Lung (tissue), 11 donors: ENCODE measurements at regions not wholly inside any gene's neighbourhood (a gene's known extent, or its start where the extent isn't known, plus 50 kb on each side); places are given as distances from the start of the nearest gene placed in this dataset.

ENCODE experiments used
- ATAC-seq: fragments of 200-7000 bp; cut with Tn5 transposase; one replicate; pipeline ENCODE4 v1.9.1; 2020; ENCODE audit warnings: moderate number of reproducible peaks; ENCODE audit not compliant: insufficient read depth, low FRiP score
- DNase-seq, 3 donors: peaks; one replicate each; pipeline ENCODE4 v3.0.0-alpha.2; 2013 to 2017
- H3K27ac ChIP-seq, 2 donors: one replicate each; pipeline ENCODE4 v1.5.1; 2013; ENCODE audit warnings: mild to moderate bottlenecking in 2 of 2, moderate library complexity in 2 of 2, control low read depth in 1 of 2, inconsistent platforms in 1 of 2, low read depth in 1 of 2, low read length in 1 of 2
- H3K27me3 ChIP-seq, 3 donors: one replicate each; pipeline ENCODE4 v1.5.1; 2013; ENCODE audit warnings: low read length in 2 of 3; ENCODE audit not compliant: control insufficient read depth in 3 of 3, insufficient read depth in 3 of 3
- H3K36me3 ChIP-seq, 4 donors: one replicate each; pipeline ENCODE4 v1.5.1; 2013; ENCODE audit warnings: low read length in 4 of 4, mild to moderate bottlenecking in 1 of 4, moderate library complexity in 1 of 4; ENCODE audit not compliant: control insufficient read depth in 4 of 4, insufficient read depth in 4 of 4
- H3K4me1 ChIP-seq, 5 donors: one replicate each; pipeline ENCODE4 v1.5.1; 2013; ENCODE audit warnings: low read length in 5 of 5, mild to moderate bottlenecking in 2 of 5, moderate library complexity in 1 of 5; ENCODE audit not compliant: control insufficient read depth in 5 of 5, insufficient read depth in 5 of 5
- H3K4me3 ChIP-seq: one replicate; pipeline ENCODE4 v1.5.1; 2013; ENCODE audit warnings: mild to moderate bottlenecking, control low read depth, moderate library complexity
- H3K9ac ChIP-seq, 2 donors: one replicate each; pipeline ENCODE4 v1.5.1; 2013; ENCODE audit warnings: low read length in 2 of 2, control low read depth in 1 of 2; ENCODE audit not compliant: insufficient read depth in 1 of 2
- H3K9me3 ChIP-seq, 4 donors: one replicate each; pipeline ENCODE4 v1.5.1; 2013; ENCODE audit warnings: low read length in 3 of 4, mild to moderate bottlenecking in 1 of 4, moderate library complexity in 1 of 4; ENCODE audit not compliant: control insufficient read depth in 4 of 4, insufficient read depth in 3 of 4
- CTCF ChIP-seq: IDR thresholded peaks from 2 replicates; pipeline ENCODE4 v1.5.1; 2012; ENCODE audit warnings: mild to moderate bottlenecking; ENCODE audit errors: control extremely low read depth, extremely low read depth
- WGBS, 2 donors: extraction: QIAGEN DNeasy Blood & Tissue Kit; methylation state at CpG; one replicate each; pipeline ENCODE4 v1.1.7; 2013; 5-methylcytosine and 5-hydroxymethylcytosine counted together
- donor health status: control.
- donor health status: control.
- donor health status: Bipolar disorder and iron deficiency.
- donor health status: healthy.
- donor health status: DM: yes; HTN: yes; CAD: no.

GRCh38 chr13:22700246-22700887 is 480.4 kb upstream of the SGCG start:
- no peaks in the 10 kb centered on the region for H3K36me3 ChIP-seq
- no peak for ATAC-seq
- TF ChIP-seq CTCF: no peak
- no peak overlapping the region for H3K9ac ChIP-seq
- H3K27ac ChIP-seq: no peak overlapping the region
- DNase-seq: peak; percentile 25 to 84 (median 80)
- 75 to 80% methylated on average over 6 of the region's 6 CpGs for WGBS, 2 donors
- H3K4me1 ChIP-seq: peaks cover 0 to 14% (median 6%) of the 10 kb centered on the region in 5 donors
- H3K9me3 ChIP-seq: peaks cover 0 to 5% (median 0%) of the 10 kb centered on the region in 4 donors
- no peaks in the 10 kb centered on the region for H3K27me3 ChIP-seq
- no peak overlapping the region for H3K4me3 ChIP-seq

DNA sequence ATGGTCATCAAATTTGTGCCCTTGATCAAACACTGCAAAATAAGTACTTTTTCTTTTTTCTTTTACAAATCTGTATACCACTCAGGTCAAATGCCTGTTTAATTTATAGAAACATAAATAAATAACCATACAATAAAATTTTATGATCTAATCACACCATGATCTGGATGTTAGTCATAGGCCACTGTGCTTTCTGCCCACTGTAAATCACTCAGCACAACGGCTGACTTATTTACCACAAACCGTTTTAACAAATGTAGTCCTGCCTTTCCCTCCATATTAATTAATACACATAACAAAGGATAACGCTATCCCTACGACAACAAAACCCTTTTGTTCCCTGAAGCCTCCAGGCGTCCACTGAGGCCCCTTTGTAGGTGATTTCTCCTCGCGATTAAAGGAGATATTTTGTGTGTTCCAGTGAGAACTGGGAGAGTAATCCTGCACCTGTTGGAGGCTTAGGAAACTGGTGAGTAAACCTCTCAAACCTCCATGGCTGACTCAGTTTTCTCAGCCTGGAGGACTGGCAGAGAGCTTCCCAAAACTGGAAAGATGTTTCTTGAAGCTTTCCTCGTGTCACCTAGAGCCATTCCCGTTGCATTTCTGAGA is 477.1 kb upstream of the SGCG start:
- H3K9ac ChIP-seq: no peak overlapping the region
- H3K9me3 ChIP-seq: peaks cover 0 to 5% (median 0%) of the 10 kb centered on the region in 4 donors
- ATAC-seq: no peak
- no peaks in the 10 kb centered on the region for H3K36me3 ChIP-seq
- WGBS, 2 donors: 79 to 83% methylated on average over 9 of the region's 9 CpGs
- TF ChIP-seq CTCF: no peak
- no peaks in the 10 kb centered on the region for H3K27me3 ChIP-seq
- no peak overlapping the region for H3K4me3 ChIP-seq
- DNase-seq: no peak
- no peak overlapping the region for H3K27ac ChIP-seq
- peaks cover 0 to 14% (median 6%) of the 10 kb centered on the region in 5 donors for H3K4me1 ChIP-seq

DNA sequence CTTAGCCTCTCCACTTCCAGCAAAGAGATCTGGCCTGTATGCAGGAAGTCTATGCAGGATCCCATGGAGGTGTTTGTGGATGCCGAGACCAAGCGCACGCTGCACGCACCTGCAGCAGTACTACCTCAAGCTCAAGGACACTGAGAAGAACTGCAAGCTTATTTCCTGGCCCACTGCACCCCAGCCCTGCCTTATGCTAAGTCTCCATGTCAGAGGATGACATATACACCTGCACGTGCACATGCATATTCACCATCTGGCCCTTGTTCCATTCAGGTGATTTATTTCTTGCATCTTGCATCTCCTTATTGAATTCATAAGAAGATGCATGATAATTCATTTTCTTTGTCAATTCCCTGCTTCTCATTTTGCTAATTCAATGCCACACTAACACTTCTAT is 472.8 kb upstream of the SGCG start:
- Histone ChIP-seq H3K4me3 (no peak overlapping the region), H3K9ac (no peak overlapping the region), H3K9me3 (peaks cover 0 to 2% (median 0%) of the 10 kb centered on the region in 4 donors), H3K27ac (no peak overlapping the region), H3K27me3 (no peaks in the 10 kb centered on the region), H3K36me3 (no peaks in the 10 kb centered on the region), H3K4me1 (no peaks in the 10 kb centered on the region)
- ATAC-seq (no peak), DNase-seq (no peak)
- no peak for TF ChIP-seq CTCF
- 94 to 96% methylated on average over 5 of the region's 5 CpGs for whole genome bisulfite sequencing, 2 donors
